Hypothalamus (tissue), 51 donors: ENCODE measurements at regions not wholly inside any gene's neighbourhood (a gene's known extent, or its start where the extent isn't known, plus 50 kb on each side); places are given as distances from the start of the nearest gene placed in this dataset.
"Not testable (repeated sequence)": the region's sequence is repeated elsewhere in the genome, so short reads cannot be mapped to it uniquely, and the experiment has no call there.

Experiments used
- DNase-seq, 51 donors: peaks; one replicate each; lab custom pipeline; 2025; lab: John Stamatoyannopoulos, UW

- DNase-seq, result no peak
Observed at GRCh38 chr12:92378682-92379479, 233.2 kb upstream of the BTG1 start.

- DNase-seq, result not testable (repeated sequence)
Observed at GRCh38 chr12:92375504-92375903, 229.9 kb upstream of the BTG1 start.

DNA sequence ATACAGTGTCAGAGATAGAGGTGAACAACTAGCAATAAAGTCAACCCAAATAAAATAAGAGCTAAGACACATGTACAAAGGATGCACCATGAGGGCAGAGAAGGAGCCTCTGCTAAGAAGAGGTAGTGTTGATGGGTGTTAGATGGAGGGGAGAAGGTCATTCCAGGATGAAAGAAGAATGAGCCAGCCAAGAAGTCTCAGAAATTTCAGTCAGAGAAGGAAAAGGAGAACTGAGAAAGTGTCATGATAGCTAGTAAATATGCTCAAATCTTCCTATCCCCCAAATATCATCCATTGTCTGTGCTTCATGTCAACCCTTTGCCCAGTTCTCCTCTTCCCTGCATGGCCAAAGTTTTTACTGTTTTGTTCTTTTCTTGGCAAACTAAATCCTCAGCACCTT lies 225.2 kb upstream of the BTG1 start:
- no peak for DNase-seq

DNA sequence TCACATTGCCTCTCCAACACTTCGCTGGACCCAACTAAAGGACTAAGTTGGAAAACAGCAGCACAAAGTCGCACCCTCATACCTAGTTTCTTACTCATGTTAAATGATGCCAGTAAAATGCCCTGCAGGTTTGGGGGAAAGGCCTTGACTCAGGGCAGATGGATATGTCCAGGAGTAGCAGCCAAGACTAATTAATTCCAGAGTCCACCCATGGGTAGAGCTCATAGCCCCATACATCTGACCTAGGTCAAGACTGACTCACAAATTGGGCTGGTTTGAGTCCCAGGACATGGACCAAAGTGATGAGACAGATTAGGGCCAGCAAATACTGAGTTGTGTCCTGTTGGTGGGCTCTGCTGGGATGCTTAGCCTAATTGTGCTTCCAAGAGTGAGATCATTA lies 224.0 kb upstream of the BTG1 start:
- no peak for DNase-seq

- DNase-seq, result no peak
Observed at GRCh38 chr12:92369056-92369455, 223.4 kb upstream of the BTG1 start.

GRCh38 chr12:92365836-92366235 lies 220.2 kb upstream of the BTG1 start:
- DNase-seq, result no peak

DNA sequence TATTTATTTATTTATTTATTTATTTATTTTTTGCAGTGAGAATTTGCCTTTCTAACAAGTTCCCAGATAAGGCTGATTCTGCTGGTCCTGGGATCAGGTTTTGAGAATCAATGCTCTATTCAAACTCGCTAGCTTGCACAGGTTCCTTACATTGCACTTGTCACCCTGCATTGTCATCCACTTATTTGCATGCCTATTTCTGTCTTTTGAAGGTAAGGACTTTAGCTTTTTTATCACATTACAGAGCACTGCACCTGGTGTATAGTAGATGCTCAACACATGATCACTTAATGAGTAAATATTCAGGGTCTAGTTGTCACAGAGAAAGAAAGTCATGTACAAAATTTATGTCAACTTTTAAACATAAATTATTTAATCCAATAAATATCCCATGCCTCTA lies 219.7 kb upstream of the BTG1 start:
- DNase-seq, result no peak

- peak in 39 of 51 donors; percentile 1 to 56 (median 18) for DNase-seq
Observed at GRCh38 chr12:92363295-92364146, 217.9 kb upstream of the BTG1 start.

- no peak for DNase-seq
Observed at GRCh38 chr12:92362785-92363184, 217.1 kb upstream of the BTG1 start.

DNA sequence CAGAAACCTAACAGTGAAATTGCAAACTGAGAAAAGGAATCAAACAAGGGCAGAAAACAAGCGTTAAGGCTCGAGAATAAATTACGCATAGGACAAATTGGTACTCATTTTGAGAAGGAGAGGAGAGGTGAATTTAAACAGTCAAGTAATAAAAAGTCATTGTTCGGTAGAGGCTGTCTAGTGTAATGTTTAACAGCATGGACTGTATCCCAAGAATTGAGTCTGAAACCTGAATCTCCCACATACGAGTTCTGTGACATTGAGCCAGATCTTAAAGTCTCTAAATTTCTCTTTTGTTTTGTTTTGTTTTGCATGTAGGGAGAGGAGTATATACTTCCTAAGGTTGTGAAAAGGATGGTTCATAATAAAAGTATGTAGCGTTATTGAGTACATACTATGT lies 216.5 kb upstream of the BTG1 start:
- no peak for DNase-seq

- DNase-seq, result no peak
Observed at GRCh38 chr12:92360543-92360942, 214.9 kb upstream of the BTG1 start.

GRCh38 chr12:92359581-92360209 lies 214.0 kb upstream of the BTG1 start:
- DNase-seq, result no peak

- no peak for DNase-seq
Observed at GRCh38 chr12:92357584-92358261, 212.1 kb upstream of the BTG1 start.

- no peak for DNase-seq
Observed at GRCh38 chr12:92356425-92356824, 210.8 kb upstream of the BTG1 start.

DNA sequence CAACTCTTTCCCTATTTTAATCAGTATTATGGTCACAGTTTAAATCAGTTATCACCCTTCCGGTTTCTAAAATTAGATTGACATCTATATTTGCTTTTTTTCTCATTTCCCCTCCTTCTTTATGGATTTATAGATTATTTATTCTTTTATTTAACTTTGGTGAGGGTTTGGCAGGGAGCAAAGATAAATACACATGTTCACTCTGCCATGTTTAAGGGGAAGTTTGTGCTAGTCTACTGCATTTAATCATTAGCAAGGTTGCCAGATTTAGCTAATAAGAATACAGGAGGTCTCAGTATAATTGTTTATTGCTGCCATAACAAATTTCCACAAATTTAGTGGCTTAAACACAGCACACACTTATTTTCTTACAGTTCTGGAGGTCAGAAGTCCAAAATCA lies 204.0 kb upstream of the BTG1 start:
- no peak for DNase-seq

DNA sequence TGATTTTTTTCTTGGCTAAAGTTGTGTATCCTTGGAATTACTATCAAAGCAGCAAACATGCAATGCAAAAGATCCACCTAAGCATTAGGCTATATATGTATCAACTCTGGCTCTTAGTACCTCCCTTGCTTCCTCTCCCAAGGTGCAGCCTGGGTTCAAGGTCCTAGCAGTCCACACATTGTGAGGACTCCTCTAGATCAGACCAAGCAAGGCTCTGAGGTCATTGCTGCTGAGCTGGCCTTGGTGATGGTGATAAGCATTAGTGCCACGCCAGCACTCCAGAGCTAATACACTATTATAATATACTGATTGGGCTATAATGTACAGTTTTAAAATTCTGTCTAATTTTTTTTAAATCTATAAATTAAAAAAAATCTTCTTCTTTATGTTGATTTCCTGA lies 196.9 kb upstream of the BTG1 start:
- DNase-seq, result no peak

GRCh38 chr12:92341065-92341668 lies 195.5 kb upstream of the BTG1 start:
- no peak for DNase-seq

DNA sequence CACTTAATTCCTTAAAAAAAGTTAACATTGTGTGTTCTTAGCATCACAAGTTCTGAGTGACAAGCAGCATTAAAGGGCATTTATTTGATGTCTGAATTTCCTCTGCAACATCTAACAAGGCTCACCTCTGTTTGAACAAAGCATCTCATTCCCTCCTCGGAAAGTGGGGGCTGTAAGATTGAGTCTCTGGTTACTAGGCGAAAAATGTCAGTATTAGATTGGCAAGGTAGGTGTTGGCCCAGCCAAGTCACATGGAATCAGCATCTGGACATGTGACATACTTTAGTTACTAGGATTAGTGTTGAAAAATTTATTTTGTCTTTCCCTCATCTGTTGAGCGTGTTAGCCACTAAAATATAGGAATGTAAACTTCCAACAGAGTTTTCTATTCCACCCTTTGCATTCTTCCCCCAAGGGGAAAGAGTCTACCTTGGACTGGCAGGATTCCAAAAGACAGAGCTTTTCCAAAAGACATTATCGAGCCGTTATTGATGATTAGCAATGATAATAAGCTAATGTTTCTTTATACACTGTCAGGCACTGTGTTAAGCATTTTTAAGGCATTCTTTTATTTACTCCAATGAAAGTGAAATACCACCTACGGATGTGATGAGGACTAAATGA lies 194.9 kb upstream of the BTG1 start:
- no peak for DNase-seq

GRCh38 chr12:92340003-92340402 lies 194.4 kb upstream of the BTG1 start:
- no peak for DNase-seq

- DNase-seq, result no peak
Observed at GRCh38 chr12:92339198-92339821, 193.7 kb upstream of the BTG1 start.
